NCI-H2227 (cell line): ENCODE measurements at regions not wholly inside any gene's neighbourhood (a gene's known extent, or its start where the extent isn't known, plus 50 kb on each side); places are given as distances from the start of the nearest gene placed in this dataset.
"Not testable (repeated sequence)": the region's sequence is repeated elsewhere in the genome, so short reads cannot be mapped to it uniquely, and the experiment has no call there.

Source experiments
- DNase-seq: peaks from one replicate; lab custom pipeline; 2025; ENCODE audit not compliant: unreplicated experiment; lab: John Stamatoyannopoulos, UW

DNA sequence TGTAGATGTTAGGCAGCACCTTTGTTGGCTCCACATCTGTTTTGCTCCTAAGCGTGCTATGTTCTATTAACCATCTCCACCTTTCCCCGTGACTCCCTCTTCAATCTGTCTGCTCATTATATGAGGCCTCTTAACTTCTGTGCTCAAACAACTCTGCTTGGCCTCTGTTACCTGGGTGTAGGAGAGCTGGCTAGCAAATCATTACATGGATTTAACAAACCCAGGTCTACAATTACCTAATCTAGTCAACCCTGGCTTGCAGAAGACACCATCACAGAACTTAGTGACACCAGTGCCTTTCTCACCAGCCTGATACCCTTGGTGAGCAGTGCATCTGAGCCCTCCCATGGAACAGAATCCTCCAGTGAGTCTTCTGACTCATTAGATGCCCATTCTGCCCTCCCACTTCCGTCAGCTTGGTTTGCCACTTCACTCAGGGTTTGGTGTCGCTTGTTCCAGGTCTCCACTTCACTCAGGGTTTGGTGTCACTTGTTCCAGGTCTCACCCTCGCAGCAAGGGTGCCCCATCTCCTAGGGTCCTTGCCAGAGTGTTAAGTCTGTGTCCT lies 92.0 kb upstream of the KIF26B start:
- no peak for DNase-seq

DNA sequence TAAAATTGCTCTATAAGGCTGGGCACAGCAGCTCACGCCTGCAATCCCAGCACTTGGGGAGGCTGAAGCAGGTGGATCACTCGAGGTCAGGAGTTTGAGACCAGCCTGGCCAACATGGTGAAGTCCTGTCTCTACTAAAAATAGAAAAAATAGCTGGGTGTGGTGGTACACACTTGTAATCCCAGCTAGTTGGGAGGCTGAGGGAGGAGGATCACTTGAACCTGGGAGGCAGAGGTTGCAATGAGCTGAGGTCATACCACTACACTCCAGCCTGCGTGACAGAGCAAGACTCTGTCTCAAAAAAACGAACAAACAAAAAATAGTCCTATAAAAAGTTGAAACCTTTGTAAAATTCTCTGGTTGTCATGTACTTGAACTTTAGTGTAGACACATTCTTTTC lies 93.0 kb upstream of the KIF26B start:
- not testable (repeated sequence) for DNase-seq

DNA sequence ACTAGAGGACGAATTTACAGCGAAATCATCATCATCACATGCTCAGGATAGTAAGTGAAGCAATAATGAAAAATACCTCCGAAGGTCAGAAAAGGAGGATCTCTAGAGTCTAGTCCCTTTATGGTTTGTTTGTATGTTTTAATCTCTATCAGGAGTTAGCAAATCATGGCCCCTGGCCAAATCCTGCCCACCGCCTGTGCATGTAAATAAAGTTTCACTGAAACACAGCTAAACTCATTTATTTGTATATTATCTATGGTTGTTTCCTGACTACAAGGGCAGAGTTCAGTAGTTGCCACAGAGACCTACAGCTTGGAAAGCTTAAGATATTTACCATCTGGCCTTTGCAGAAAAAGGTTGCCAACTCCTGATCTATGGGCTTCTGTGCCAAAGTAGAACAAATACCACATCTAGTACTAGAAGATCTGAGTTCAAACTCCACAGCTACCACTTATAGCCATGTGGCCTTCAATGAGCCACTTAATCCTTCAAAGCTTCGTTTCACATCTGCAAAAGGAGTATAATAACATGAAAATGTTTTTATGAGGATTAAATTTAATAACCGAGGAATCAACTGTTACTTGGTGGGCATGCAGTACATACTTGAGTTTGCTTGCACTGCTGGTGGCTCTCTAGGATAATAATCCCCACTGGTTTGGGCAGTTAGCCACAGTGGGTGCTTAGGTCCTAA lies 94.0 kb upstream of the KIF26B start:
- DNase-seq, result no peak

DNA sequence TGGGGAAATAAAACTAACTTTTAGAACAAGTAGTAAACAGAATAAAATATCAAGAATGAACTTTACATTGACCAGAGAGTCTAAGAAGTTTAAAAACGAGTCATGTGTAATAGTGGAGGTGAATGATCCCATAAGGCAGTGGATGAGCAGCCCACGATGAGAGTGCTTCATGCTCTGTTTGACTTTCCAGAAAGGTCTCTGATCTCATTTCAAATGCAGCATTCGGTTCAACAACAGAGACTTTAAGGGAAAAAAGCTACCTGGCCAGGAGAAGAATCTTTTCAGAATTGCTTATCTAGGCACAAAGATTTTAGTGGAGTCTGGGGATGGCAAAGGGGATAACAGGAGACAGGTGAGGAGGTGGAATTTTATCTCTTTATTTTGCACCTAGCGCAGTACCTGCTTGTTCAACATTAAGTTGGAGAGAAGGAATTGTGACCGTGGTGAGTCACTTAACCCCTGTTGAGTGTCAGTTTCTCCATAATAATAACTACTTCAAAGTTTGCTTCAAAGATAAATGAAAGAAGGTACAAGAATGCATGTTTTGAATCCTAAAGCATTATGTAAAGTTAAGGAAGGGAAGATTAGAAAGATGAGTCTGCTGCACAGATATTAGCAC lies 94.9 kb upstream of the KIF26B start:
- no peak for DNase-seq

DNA sequence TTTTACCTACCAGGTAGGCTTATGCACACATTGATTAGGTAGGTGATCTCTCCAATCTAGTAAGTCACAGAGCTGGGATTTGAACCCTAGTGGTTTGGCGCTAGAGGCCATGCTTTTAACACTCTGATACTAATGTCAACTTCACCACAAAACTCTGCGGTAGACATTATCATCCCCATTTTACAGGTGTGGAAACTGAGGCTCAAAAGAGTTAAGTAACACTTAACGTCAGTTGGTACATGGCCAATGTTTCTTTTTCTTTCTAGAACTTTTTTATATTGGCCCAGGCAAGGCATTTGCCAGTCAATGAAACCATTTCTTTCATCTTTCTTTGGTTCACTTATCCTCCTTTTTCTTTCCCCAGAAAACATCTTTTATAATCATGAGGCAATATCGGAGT lies 95.9 kb upstream of the KIF26B start:
- no peak for DNase-seq

DNA sequence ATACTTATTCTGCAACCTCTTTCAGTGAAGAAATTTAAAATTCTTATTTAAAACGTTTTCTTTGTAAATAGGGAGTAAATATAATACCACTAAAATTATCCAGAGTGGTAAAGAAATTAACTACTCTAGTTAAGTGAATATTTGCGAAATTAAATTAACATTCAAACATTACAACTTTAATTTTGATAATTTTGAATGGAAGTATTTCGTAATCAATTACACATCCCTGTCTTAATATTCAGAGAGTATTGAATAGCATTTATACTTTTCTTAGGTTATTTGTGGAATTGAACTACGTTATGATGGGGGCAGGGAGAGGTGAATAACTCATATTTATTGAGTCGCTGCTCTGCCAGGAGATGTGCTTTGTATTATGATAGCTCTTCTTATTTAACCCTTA lies 96.3 kb upstream of the KIF26B start:
- no peak for DNase-seq

DNA sequence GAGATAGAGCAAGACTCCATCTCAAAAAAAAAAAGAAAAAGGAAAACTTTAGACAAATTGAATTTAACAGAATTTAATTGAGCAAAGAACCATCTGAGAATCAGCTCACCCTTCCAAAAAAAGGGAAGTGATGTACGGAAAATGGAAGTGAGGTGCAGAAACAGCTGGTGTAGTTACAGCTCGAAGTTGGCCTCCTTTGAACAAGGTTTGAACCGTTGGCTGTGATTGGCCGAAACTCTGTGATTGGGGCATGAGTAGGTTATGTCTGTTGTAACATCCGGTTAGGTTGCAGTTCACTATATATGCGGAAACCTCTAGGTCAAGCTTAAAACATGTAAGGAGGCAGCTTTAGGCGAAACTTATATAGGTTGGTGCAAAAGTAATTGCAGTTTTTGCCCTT lies 97.9 kb upstream of the KIF26B start:
- no peak for DNase-seq

DNA sequence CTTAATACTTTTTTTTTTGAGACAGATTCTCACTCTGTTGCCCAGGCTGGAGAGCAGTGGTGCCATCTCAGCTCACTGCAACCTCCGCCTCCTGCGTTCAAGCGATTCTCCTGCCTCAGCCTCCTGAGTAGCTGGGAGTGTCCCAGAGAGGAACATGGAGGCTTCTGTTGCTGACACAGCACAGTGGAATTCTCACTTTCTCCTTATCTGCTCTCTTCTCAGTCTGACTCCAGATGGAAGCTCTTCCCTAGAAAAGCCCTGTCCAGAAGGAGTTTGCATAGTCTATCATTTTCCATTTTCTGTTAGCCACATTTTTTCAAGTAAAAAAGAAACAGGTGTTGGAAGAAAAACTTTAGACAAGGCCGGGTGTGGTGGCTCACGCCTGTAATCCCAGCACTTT lies 98.5 kb upstream of the KIF26B start:
- DNase-seq, result not testable (repeated sequence)

DNA sequence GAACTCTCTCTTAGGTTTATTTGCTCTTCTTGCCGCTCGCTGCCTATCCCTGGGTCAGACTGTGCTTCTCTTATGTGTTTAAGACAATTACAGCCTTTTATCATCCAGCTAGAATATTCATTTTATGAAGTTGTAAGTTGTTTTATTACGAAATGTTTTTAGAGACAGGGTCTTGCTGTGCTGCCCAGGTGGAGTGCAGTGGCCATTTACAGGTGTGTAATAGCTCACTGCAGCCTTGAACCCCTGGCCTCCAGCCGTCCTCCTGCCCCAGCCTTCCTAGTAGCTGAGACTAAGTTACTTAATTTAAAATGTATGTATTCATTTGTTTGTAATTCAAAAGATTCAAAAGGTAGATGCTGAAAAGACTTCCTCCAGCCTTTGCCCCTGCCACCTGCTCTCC lies 99.0 kb upstream of the KIF26B start:
- no peak for DNase-seq

DNA sequence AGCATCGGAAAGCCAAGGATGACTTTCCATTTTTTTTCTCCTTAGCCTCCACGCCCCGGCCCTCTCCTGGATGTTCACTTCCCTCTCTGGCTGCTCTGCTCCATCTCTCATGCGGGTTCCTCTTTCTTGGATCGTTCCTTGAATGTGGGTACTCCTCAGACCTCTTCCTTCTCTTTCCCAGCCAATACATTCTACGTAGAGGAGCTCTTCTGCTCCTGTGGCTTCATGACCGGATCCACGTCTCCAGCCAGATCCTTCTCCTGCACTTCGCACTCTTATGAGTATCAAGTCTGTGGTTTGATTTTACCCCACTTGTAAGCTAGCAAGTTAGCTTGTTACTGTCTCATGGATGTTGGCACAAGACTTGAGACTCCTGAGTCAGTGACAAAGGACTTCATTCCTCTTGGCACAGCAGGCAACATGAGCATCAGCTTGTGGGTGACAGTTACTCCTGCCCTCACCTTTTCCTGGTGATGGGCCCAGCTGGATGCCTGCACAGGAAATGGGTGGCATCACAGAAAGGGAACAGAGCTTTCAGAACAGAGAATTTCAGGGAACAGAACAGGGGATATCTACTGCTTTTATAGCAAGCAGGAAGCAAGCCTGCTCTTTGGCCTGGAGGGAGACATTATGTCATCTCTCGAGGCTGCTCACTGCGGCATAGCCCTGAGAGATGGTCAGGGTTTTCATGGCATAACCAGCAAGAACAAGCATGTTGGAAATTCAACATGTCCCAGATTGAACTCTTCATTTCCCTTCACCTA lies 100.1 kb upstream of the KIF26B start:
- DNase-seq, result no peak

DNA sequence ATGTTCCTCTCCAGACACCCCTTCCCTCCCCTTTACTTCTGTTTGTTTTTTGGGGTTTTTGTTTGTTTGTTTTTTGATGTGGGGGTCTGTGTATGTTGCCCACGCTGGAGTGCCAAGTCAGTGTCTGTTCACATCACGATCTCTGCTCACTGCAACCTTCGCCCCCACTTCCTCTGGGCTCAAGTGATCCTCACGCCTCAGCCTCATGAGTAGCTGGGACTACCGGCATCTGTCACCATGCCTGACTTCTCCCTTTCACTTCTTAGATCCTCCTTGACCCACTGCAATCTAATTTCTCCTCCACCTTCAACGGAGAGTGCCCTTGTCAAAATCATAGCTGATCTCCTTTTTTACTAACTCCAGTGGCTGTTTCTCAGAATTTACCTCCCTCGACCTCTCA lies 100.7 kb upstream of the KIF26B start:
- DNase-seq, result no peak

DNA sequence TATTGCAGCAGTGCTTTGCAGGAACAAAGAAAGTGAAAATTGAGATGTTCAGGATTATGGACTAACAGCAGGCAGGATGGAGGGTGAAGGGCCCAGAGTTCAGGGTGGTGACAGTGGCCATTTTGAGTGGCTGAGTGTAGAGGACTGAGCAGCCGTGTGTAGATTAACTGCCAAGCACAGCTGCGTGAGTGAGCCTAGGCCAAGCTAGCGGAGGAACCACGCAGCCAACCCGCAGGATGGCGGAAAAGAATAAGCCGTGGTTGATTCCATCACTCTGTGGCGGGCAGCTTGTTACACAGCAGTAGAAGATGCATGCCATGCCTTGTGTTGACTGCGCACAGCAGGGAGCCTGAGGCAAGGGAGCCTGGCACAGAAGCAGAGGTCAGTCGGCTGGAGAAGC lies 102.5 kb upstream of the KIF26B start:
- no peak for DNase-seq

DNA sequence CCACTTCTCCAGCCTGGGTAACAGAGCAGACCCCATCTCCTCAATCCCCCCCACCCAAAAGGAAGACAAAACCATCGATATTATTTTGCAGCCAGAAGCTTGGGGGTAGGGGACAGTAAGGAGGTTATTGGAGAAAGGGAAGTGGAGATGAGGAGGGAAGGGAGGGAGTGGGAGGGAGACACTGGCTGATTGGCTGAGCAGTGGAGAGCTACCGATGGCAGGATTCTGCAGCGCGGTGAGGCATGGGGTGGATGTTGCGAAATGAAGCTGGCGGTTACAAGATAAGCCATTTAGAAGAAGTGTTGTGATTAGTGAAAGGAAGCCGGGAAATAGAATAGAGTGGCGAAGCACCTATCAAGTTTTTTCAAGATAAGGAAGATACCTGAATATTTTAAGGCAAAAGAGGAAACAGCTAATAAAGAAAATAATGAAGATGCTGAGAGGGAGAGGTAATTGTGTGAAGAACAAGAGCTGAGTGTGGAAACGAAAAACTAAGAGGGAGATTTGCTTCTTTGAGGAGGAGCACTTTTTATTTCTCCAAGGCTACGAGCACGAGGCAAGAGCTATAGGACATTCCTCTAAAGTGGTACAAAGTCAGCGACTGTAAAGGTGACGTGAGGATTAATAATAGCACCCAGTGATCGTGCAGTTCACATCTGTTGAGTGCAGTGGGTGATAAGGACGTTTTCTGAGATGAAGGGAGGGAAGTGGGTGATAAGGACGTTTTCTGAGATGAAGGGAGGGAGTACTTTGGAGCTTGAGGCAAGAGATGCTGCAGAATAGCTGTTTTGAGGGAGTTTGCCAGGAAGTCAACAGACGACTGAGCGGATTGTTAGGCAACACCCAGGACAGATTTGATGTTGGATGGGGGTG lies 103.2 kb upstream of the KIF26B start:
- DNase-seq, result no peak

DNA sequence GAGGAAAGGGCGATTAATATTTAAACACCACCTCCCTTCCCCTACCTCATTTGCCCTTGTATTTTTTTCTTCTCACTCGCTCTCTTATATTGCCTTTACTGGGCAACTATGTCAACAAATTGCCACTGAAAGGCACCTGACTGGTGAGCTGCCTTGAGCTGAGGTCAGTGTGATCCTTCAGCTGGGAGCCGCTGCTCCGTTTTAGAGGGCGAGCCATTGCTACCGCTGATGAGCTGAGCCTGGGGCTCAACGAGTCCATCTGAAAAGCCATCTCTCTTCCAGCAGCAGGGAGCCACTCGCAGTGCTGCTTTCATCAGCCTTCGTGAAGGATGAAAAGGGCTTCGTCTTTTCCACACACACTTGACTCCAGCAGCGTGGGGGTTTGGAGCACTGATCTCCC lies 108.0 kb upstream of the KIF26B start:
- peak; percentile 64 for DNase-seq

DNA sequence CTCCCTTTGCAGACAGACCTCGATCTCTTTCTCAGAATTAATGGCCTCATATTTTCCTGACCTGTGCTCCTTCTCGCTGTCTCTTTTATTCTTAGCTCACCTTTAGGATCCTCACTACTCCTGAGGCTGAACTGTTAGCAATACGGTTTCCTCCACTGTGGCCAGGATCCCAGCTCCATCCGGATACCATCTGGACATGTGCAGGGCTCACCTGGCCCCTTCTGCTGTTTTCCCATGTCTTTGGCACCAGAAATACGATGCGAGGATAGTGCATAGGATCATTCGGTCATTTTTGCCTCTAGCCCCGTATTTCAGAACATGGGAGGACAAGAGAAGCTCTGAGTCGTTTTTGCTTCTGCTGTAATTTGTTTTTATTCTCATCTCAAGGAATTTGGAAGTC lies 108.5 kb upstream of the KIF26B start:
- DNase-seq, result no peak

DNA sequence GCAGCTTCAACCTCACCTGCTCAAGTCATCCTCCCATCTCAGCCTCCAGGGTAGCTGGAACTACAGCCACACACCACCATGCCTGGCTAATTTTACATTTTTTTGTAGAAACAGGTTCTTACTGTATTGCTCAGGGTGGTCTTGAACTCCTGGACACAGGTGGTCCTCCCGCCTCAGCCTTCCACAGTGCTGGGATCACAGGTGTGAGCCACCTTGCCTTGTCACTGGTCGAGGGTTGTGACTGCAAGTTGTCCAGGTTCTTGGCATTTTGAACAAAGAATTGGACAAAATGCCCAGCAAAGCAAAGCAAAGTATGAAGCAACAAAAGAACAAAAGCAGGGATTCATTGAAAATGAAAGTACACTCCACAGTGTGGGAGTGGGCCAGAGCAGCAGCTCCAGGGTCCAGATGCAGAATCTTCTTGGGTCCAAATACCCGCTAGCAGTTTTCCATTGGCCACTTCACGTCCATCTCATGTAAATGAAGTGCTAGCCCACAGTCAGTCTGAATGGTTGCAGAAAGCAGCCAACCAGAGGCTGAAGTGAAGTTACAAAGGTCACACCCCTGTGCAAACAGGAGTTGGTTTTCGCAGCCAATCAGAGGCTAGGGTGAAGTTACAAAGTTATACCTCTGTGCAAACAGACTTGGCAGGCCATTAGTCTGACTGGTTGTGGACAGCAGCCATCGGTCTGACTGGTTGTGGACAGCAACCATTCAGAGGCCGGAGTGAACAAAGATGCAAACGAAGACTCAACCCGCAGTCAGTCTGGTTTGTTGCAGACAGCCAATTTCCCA lies 109.5 kb upstream of the KIF26B start:
- DNase-seq, result no peak

DNA sequence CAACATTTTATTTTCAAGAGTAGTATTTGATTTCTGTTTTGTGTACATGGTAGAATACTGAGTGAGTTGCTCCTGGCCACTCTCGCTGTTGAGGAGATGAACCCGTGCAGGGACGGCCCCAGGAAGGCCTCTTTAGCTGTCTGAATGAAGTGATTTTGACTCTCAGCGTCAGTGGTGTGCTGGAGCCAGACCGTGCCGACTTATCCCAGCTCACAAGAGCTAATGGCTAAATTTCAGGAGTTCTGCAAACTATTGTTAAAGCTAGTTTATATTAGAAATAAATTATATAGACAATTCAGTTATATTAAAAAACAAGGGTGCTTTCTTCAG lies 111.2 kb upstream of the KIF26B start:
- DNase-seq, result no peak

DNA sequence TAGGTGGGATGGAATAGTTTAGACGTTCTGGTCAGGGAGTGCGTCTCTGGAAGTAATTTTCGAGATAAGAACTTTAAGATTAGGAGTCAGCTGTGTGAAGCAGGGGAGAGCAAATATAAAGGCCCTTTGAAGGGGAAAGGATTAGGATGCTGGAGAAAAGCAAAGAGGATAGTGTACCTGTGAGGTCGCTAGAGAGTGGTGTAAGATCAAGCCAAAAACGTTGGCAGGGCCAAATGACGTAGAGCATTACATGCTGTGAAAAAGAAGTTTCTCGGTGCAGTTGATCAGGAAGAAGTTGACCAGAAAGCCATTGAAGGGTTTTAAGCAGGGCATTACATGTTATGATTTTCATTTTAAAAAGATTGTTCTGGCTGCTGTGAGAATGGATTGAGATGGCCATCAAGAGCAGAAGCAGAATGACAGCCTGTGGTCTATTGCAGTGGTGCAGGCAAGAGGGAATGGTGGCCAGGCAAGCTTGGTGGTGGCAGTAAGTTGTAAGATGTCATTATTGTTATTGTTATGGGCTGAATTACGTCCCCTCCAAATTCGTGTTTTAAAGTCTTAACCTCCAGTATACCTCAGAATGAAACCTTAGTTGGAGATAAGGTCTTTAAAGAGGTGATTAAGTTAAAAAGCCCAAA lies 113.6 kb upstream of the KIF26B start:
- DNase-seq, result no peak

DNA sequence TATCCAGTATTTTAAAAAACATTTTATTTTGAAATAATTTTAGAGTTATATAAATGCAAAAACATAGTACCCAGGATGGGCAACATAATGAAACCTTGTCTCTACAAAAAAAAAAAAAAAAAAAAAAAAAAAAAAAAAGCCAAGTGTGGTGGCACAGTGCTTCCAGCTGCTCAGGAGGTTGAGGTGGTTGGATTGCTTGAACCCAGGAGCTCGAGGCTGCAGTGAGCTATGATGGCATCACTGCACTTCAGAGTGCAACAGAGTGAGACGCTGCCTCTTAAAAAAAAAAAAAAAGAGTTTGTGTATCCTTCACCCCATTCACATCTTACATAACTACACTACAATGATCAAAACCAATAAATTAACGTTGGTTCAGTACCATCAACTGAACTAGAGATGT lies 115.6 kb upstream of the KIF26B start:
- DNase-seq, result no peak

DNA sequence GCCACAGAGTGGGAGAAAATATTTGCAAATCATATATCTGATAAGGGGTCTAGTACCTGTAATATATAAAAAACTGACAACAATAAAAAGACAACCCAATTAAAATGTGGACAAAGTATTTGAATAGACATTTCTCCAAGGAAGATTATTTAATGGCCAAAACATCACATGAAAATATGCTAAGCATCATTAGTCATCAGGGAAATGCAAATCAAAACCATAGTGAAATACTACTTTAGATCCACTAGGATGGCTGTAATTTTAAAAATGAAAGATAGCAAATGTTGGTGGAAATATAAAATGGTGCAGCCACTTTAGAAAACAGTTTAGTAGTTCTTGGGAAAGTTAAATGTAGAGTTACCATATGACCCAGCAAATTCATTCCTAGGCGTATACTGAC lies 118.7 kb upstream of the KIF26B start:
- no peak for DNase-seq
